ENCODE measurements at regions not wholly inside any gene's neighbourhood (a gene's known extent, or its start where the extent isn't known, plus 50 kb on each side); places are given as distances from the start of the nearest gene placed in this dataset.

- Histone ChIP-seq H3K27me3 (no peaks in the 10 kb centered on the region), H3K9ac (ENCODE audit: low read depth in 2 of 2, low read length in 2 of 2) (no peak overlapping the region), H3K4me3 (no peak overlapping the region), H3K36me3 (no peaks in the 10 kb centered on the region), H3K9me3 (no peaks in the 10 kb centered on the region), H3K4me1 (no peaks in the 10 kb centered on the region), H3K27ac (no peak overlapping the region)
- no peak for DNase-seq
- no peak for TF ChIP-seq CTCF (IDR thresholded peaks at IDR 0.05)
- intact Hi-C loops (cut with DNase I), result no loop called here
Observed at GRCh38 chr20:12345978-12346377, 428.3 kb downstream of the BTBD3 start.

GRCh38 chr20:12353842-12354241 is 436.1 kb downstream of the BTBD3 start:
- no peak overlapping the region for H3K9ac ChIP-seq (ENCODE audit: low read depth in 2 of 2, low read length in 2 of 2)
- H3K27ac ChIP-seq, result no peak overlapping the region
- no peak for DNase-seq
- intact Hi-C loops (cut with DNase I), result no loop called here
- no peaks in the 10 kb centered on the region for H3K36me3 ChIP-seq
- no peaks in the 10 kb centered on the region for H3K27me3 ChIP-seq
- no peak overlapping the region for H3K4me3 ChIP-seq
- TF ChIP-seq CTCF (IDR thresholded peaks at IDR 0.05), result no peak
- H3K9me3 ChIP-seq, result no peaks in the 10 kb centered on the region
- no peaks in the 10 kb centered on the region for H3K4me1 ChIP-seq

GRCh38 chr20:12354725-12355124 is 437.0 kb downstream of the BTBD3 start:
- H3K4me3 ChIP-seq, result no peak overlapping the region
- H3K9me3 ChIP-seq, result no peaks in the 10 kb centered on the region
- no peaks in the 10 kb centered on the region for H3K36me3 ChIP-seq
- no peaks in the 10 kb centered on the region for H3K27me3 ChIP-seq
- intact Hi-C loops (cut with DNase I), result no loop called here
- H3K9ac ChIP-seq (ENCODE audit: low read depth in 2 of 2, low read length in 2 of 2), result no peak overlapping the region
- no peak overlapping the region for H3K27ac ChIP-seq
- no peak for TF ChIP-seq CTCF (IDR thresholded peaks at IDR 0.05)
- no peaks in the 10 kb centered on the region for H3K4me1 ChIP-seq
- no peak for DNase-seq

GRCh38 chr20:12355185-12355584 is 437.5 kb downstream of the BTBD3 start:
- DNase-seq, result no peak
- Histone ChIP-seq H3K4me1 (no peaks in the 10 kb centered on the region), H3K27ac (no peak overlapping the region), H3K9ac (ENCODE audit: low read depth in 2 of 2, low read length in 2 of 2) (no peak overlapping the region), H3K36me3 (no peaks in the 10 kb centered on the region), H3K9me3 (no peaks in the 10 kb centered on the region), H3K27me3 (no peaks in the 10 kb centered on the region), H3K4me3 (no peak overlapping the region)
- intact Hi-C loops (cut with DNase I), result no loop called here
- TF ChIP-seq CTCF (IDR thresholded peaks at IDR 0.05), result no peak

- H3K9me3 ChIP-seq, result no peaks in the 10 kb centered on the region
- H3K27me3 ChIP-seq, result no peaks in the 10 kb centered on the region
- DNase-seq, result no peak
- peak; percentile 13 for TF ChIP-seq CTCF (IDR thresholded peaks at IDR 0.05)
- H3K4me1 ChIP-seq, result no peaks in the 10 kb centered on the region
- no peak overlapping the region for H3K4me3 ChIP-seq
- H3K27ac ChIP-seq, result no peak overlapping the region
- H3K36me3 ChIP-seq, result no peaks in the 10 kb centered on the region
- H3K9ac ChIP-seq (ENCODE audit: low read depth in 2 of 2, low read length in 2 of 2), result no peak overlapping the region
- intact Hi-C loops (cut with DNase I), result no loop called here
Observed at GRCh38 chr20:12358006-12358654, 440.4 kb downstream of the BTBD3 start.
